GM21367 (cell line): ENCODE measurements at regions not wholly inside any gene's neighbourhood (a gene's known extent, or its start where the extent isn't known, plus 50 kb on each side); places are given as distances from the start of the nearest gene placed in this dataset.
"Not testable (repeated sequence)": the region's sequence is repeated elsewhere in the genome, so short reads cannot be mapped to it uniquely, and the experiment has no call there.

Source experiments
- ATAC-seq: cut with Tn5 transposase; IDR thresholded peaks from one replicate; pipeline ENCODE4 v1.9.1; 2021; ENCODE audit not compliant: unreplicated experiment

DNA sequence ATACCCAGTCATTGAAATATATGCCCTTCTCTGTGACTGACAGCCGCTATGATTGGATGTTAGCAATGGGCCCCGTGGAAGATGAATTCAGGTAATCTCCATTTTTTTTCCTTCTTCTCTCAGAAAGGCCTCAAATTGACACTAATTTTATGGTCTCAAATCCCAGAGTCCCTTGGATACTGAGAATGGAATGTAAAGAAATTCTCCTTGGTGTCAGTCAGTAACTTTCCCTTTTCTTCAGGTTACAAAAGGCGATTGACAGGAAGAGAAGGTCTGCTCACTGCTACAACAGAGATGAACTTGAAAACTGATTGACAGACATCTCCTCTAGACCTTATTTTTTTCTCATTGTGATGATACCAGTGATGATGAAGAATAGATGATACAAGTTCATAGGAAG lies 748.3 kb downstream of the MAT2B start:
- no peak for ATAC-seq

- ATAC-seq = no peak
Measured at GRCh38 chr5:164255598-164256213, 750.3 kb downstream of the MAT2B start.

DNA sequence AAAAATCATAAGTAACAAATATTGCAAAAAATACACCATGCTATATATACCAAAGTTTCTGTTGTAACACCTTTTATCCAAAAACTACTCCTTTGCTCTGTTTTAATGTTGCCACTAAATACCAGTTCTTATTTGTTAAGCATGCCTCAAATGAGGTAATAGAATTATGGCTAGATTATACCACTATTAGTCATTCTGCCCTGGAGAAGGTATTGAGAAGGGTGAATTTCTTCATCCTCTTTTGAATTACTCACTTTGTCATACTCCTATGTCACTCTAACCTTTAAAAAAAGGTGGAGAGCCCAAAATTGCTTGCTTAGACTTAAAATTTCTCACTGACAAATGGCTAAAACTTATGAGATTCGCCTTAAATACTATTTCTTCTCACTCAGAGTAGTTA lies 750.9 kb downstream of the MAT2B start:
- no peak for ATAC-seq

- ATAC-seq = no peak
Measured at GRCh38 chr5:164256954-164257353, 751.5 kb downstream of the MAT2B start.

- ATAC-seq = no peak
Measured at GRCh38 chr5:164265566-164265965, 760.1 kb downstream of the MAT2B start.

DNA sequence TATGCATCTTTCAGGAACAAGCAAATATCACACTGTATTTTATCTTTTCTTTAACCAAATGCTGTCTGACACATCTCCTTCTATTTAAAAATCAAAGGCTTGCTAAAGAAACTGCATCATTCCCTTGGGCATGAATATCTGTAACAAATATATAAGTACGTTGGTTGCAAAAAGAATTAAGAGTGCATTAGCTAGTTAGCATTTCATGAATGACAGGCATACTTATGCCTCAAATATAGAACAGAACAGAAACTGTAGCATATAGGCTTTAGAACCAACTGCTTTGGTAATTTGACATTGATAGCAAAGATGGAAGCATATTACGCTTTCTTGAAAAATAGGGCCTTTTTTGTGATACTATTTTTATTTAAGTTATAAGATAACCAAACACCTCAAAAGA lies 761.2 kb downstream of the MAT2B start:
- no peak for ATAC-seq

DNA sequence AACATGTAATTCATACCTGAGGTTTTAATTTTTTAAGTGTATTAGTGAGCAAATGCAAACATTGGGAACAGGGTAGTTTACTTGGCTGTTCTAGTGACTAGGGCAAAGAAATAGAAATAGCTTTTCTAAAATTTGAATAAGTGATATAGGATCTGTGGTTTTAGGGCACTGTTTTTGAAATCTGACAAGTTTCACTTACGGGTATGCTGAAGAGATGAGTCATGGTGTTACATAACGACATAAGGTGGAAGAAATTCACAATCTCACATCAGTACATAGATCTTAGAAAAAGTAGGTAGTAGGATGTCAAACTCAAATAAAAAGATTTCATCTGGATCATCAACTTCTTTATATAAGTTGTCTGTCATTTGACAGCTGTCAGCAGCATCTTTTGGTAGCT lies 772.3 kb downstream of the MAT2B start:
- ATAC-seq = peak; percentile 52

GRCh38 chr5:164289526-164289925 lies 784.1 kb downstream of the MAT2B start:
- no peak for ATAC-seq

- no peak for ATAC-seq
Measured at GRCh38 chr5:164296603-164297080, 791.2 kb downstream of the MAT2B start.

- ATAC-seq = no peak
Measured at GRCh38 chr5:164298165-164298564, 792.7 kb downstream of the MAT2B start.

DNA sequence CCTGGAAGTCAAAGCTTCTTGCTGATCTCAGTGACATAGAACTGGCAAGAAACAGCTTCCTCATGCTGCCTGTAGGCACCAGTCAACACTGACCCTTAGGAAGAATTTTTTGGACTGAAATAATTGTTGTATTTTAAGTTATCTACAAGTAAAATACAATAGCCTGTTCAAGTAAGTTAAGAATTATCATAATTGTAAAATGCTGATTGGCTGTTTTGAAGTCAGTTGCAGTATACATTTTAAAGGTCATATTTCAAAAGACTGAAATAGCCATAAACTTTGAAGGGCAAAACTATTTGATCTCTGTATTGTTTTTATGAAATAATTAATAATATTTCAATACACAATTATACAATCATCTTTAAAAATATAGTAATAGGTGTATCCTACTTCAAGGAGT lies 794.9 kb downstream of the MAT2B start:
- no peak for ATAC-seq

DNA sequence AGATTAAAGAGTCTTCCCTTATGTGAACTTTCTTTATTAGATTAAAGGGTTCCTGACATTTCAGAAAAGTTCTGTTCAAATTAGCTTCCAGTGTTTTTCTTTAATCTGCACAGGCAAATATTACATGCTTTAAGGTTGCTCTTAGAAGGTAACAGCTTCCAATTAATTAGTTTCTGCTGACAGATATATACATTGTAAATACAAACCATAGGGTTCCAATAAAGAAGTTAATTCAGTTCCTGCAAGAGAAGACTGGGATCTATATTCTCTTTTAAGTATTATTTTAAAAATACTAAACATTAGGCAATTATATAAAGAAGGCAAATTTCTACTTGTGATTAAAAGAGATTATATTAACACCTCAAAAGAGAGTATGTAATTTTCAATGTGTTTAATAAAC lies 795.7 kb downstream of the MAT2B start:
- ATAC-seq = no peak

- ATAC-seq = no peak
Measured at GRCh38 chr5:164301708-164302107, 796.3 kb downstream of the MAT2B start.

DNA sequence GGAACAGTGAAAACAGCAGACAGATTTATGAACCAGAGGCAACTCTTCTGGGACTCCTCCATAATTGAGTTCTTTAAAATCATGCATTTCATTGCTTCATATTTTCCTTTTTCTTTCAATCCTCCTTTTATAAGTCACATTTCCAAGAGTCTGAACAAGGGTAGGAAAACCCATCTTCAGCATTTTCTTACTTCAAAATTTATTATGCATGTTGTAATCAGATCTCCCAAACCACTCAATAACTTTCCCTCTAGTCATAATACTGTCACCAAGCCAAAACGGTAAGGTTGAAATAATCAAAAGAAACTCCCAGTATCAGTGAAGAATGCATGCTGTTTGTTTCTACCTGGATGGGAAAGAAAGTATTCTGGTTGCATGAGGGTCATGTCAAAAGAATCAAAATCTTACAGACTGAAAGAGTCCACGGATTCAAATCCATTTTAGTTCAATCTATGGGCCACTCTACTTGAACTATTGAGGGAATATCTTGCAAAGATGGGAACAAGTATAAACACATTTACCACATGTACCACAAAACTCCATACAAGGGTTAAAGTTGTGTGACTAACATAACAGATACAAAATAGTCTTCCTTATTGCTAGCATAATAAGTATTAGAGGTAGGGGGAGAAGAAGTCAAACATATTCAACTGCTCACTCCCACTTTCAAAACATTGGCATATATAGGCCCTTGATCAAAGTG lies 797.3 kb downstream of the MAT2B start:
- ATAC-seq = no peak

GRCh38 chr5:164303646-164304215 lies 798.3 kb downstream of the MAT2B start:
- no peak for ATAC-seq

DNA sequence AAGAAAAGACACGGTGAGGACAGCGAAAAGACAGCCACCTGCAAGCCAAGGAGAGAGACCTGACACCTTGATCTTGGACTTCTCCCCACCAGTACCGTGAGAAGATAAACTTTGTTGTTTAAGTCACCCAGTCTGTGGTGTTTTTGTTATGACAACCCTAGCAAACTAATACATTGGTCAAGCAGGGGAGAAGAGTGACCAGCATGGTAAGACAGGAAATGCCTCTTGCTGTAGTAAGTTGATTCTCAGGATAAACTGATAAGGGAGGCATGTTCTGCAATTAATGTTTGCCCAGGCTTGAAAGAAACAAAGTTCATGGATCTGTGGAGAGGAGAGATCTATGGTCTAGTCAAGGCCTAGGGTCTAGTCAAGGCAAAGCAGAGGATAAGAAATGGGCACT lies 801.2 kb downstream of the MAT2B start:
- ATAC-seq = no peak

DNA sequence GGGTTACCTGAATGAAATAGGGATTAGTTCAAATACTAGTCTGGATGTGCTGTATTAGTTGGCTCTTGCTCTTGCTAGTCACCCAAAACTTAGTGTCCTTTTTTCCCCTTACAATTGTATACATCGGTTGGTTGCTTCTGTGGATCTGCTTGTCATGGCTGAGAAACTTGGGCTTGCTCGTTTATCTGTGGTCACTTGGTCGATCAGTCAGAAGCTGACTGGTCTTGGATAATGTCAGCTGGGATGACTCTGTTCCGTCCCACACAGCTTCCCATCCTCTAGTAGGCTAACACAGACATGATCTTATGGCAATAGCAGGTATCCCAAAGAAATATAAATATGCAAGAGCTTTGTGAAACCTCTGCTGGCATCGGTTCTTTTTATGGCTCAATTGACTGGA lies 807.4 kb downstream of the MAT2B start:
- ATAC-seq = no peak

DNA sequence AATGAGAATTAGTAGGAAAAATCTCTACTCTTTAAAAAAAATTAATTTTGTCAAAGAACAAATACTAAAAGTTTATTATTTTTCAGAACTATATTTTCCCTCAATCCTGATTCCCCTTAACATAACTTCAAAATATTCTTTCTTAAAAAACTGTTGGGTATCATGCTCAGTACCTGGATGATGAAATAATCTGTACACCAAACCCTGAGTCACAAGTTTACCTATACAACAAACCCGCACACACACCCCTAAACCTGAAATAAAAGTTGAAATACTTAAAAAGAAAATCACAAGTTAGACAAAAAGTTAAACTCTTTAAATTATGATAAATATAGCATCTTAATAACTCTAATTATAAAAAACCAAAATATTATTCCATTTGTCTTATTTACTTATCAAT lies 812.3 kb downstream of the MAT2B start:
- no peak for ATAC-seq

- ATAC-seq = no peak
Measured at GRCh38 chr5:164319161-164319560, 813.7 kb downstream of the MAT2B start.

DNA sequence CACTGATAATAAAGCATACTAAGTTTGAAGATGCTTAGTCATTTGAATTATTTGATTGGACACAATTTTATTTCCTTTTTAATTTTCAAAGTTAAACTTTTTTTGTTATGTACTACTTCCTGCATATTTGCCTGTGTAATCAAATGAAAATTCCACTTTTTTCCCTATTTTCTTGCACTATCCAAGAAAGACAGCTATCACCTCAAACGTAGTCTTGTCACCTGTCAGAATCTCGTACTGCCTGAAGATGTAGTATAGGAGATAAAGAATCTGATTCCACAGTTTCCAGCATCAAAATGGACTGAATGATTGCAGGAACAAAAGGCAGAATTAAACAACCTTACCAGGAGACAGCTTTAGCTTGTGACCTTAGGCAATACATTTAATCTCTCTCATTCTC lies 818.8 kb downstream of the MAT2B start:
- no peak for ATAC-seq

GRCh38 chr5:164326219-164326618 lies 820.8 kb downstream of the MAT2B start:
- peak; percentile 78 for ATAC-seq

- not testable (repeated sequence) for ATAC-seq
Measured at GRCh38 chr5:164327166-164327565, 821.7 kb downstream of the MAT2B start.
